HG03565 (cell line): ENCODE measurements at regions not wholly inside any gene's neighbourhood (a gene's known extent, or its start where the extent isn't known, plus 50 kb on each side); places are given as distances from the start of the nearest gene placed in this dataset.

Source experiments
- ATAC-seq: cut with Tn5 transposase; IDR thresholded peaks from one replicate; pipeline ENCODE4 v1.9.1; 2021; ENCODE audit warnings: mild to moderate bottlenecking, moderate library complexity; ENCODE audit not compliant: unreplicated experiment

DNA sequence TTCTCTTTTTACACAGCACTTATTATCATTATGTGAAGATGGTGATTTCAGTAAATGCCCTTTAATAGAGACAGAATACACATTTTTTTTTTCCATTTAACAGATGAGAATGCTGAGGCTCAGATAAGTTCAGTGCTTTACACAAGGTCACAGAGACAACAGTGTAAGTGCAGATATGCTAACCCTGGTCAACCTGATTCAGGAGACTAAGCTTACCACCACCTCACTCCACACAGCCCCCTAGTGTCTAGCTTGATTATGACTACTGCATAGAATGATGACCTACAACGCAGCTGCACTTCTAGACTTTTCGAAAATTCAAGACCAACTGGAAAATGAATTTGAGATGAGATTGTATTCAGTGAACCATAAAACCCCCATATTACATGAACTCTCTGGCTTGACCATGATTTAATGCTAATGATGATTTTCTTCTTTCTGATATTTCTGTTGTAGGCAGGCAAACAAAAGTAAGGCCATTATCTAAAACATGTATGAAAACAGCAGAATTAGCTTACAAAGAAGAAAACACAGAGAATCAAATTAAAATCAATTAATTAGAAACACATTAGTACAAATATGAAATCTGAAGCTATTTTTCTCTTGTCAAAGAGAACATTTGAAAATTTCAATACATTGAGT is 212.1 kb upstream of the PHACTR1 start:
- ATAC-seq, result peak; percentile 65

DNA sequence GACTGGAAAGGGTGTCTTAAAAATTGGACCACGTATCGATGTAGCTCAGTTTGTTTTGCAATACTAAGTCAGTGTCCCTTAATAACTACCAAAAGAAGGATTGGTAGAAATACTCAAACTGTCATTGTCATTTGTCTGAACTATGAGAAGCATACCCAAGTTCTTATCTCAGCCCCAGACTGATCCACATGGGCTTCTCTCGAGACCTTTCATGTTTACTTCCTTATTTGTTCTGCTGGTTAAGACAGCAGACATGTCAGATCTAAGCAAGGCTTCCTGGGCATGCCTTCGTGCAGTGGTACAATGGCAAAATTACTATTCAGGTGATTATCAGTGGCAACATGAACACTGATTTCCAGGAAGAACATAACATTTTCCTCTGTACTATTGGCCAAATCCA is 211.1 kb upstream of the PHACTR1 start:
- no peak for ATAC-seq

DNA sequence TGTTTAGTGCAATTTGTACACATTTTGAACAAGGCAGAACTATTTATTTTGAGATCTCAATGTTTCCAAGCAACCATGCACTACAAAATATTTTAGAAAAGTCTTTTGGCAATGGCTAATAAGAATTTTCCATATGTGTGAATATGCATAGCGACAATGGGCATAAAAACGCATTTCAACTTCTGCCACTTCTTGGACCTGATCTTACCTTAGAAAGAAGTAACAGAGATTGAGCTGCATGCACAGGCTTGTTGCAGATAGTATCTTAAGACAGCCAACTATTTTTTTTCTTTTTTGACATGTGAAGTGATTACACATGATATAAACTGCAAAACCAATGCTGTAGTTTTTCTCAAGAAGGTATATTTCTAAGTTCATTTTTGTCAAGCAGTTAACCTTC is 210.4 kb upstream of the PHACTR1 start:
- ATAC-seq, result no peak

DNA sequence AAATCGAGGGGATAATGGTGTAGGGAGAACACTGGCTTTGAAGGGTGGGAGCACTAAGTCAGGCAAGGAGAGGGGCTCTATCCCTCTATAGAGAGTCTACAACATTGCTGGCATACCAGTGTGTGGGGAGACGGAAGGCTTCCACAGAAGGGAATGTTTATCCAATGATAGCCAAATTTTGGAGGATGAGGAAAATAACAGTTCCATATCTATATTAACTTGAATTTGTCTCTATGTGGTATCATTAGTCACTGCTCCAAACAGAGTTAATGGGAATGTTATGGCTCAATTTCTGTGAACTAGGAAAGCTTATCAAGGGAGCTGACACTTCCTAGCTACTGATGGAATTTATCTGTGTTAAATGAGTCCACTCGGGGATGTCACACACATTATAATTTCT is 208.9 kb upstream of the PHACTR1 start:
- ATAC-seq, result no peak

DNA sequence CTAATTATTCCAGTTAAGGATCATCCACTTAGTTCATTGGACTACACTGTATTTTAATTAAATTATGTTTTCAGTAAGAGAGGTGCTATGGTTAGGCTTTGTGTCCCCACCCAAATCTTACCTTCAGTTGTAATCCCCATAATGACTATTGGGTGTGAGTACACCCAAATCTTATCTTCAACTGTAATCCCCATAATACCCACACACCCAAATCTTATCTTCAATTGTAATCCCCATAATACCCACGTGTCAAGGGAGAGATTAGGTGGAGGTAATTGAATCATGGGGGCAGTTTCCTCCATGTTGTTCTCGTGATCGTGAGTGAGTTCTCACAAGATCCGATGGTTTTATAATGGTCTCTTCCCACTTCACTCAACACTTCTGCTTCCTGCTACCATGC is 208.0 kb upstream of the PHACTR1 start:
- ATAC-seq, result no peak

DNA sequence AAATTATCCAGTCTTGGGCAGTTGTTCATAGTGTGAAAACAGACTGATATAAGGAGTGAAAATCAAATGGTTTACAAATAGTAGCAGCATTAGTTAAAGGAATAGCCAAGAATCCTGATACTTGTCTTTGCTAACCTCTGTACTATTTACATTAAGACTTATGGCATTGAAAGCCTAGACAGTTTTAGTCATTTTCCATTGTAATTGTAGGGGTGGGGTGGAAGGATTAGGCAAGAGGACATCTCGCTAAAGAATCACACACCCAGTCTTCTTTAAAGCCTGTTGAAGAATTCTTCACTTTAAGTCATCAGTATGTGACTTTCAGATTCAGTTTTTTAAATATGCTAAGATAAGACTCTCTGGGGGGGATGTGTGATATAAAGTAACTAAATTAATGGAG is 207.5 kb upstream of the PHACTR1 start:
- ATAC-seq, result no peak

DNA sequence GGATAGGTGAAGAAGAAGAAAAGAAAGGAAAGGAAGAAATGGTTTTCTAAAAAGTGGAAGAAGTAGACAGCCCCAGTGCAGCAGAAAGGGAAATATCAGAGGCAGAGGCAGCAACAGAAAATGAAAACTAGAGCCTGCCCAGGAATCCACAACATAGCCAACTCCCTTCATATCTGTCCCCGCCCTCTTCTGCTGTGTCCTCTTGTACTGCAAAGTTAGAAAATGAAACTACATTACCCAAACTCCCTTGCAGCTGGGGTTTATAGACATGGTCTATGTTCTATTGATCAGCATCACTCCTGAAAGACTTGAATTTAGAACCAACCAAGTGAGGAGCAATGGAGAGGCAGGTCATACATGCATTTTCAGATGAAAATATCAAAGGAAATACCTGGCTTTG is 200.5 kb upstream of the PHACTR1 start:
- no peak for ATAC-seq

DNA sequence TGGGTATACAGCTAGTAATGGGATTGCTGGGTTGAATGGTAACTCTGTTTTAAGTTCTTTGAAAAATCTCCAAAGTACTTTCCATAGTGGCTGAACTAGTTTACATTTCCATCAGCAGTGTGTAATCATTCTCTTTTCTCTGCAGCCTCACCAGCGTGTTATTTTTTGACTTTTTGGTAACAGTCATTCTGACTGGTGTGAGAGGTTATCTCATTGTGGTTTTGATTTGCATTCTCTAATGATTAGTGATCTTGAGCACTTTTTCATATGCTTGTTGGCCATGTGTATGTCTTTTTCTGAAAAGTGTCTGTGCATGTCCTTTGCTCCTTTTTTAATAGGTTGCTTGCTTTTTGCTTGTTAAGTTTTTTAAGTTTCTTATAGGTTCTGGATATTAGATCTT is 194.2 kb upstream of the PHACTR1 start:
- ATAC-seq, result no peak

DNA sequence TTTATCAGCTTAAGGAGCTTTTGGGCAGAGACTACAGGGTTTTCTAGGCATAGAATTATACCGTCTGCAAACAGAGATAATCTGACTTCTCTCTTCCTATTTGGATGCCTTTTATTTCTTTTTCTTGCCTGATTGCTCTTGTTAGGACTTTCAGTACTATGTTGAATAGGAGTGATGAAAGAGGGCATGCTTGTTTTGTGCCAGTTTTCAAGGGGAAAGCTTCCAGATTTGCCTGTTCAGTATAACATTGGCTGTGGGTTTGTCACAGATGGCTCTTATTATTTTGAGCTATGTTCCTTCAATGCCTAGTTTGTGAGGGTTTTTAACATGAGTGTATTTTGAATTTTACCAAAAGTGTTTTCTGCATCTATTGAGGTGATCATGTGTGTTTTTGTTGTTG is 192.8 kb upstream of the PHACTR1 start:
- no peak for ATAC-seq

DNA sequence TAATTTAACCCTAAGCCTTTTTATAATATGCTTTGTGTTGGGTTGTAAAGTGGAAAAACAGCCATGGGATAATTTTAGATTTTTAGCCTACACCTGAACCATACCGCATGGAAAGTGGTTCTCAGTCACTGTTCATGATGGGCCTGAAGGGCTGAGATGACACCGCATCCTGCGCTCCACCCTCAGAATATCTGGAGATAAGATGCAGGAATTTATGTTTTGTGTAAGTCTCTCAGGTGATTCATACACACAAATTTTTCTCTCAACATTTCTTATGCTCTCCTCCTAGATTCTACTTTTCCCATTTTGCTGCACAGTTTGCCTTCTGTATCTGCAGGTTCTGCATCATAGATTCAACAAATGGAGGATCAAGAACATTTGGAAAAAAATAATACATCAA is 191.3 kb upstream of the PHACTR1 start:
- no peak for ATAC-seq

DNA sequence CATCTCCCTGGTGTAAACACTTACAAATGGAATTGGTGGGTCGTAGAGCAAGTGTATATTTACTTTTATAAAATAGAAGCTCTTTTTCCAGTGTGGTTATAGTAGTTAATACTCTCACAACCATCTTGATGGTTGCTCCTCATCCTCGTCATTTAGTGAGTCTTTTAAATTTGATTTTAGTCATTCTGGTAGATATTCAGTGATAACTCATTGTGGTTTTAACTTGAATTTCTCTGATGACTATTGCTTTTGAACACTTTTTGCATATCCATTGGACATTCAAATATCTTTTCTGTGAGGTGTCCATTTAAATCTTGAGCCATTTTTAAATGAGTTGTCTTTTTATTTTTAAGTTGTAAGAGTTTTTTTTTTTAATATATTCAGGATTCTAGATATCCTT is 189.2 kb upstream of the PHACTR1 start:
- ATAC-seq, result no peak

DNA sequence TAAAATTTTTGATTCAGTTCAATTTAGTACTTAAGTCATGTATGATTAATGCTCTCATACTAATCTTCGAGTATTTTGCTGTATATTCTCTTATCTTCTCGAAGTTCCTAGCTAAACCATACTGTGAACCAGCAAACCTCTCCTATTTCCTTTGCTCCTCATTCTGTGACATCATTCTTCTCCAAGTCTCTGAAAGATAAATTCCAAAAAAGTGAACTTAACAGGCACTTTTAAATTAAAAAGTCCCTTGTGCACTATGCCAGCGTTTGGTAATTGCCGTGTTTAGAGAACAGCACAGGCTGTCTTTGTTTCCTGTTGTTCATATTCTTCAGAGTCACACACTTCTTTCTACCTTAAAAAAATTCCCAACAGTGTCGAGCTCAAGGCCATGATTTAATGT is 188.4 kb upstream of the PHACTR1 start:
- ATAC-seq, result no peak

DNA sequence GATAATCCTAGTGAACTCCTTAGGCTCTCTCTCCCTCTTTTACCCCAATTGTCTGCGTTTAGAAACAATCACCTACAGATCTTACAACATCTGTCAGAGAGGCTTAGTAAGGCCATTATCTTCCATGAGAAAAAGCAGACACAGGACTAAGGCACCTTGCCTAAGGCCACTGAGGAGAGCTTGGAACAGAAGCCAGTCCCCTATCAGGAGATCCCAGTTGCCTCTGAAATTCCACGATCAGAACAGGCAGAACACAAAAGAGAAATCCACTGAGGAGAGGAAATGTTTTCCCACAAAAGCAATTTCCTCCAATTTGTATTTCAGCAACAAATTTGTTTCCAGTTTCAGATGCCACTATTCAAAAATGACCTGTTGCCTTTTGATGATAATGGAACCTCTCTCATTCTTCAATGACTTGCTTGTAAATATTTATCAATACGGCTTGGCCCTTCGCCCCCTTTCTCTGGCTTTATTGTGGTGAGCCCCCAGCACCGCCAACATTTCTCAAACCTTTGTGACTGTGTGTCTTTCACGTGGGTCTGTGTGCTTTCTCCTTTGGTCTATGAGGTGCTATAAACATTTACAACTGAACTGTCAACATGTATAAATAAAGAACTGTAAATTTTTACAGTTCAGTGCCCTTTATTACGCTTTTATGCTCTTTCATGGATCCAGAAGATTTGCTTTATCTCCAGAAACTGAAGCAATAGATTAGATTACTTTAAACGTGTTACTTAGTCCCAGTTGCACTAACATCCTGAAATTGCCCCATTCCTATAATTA is 187.8 kb upstream of the PHACTR1 start:
- no peak for ATAC-seq

DNA sequence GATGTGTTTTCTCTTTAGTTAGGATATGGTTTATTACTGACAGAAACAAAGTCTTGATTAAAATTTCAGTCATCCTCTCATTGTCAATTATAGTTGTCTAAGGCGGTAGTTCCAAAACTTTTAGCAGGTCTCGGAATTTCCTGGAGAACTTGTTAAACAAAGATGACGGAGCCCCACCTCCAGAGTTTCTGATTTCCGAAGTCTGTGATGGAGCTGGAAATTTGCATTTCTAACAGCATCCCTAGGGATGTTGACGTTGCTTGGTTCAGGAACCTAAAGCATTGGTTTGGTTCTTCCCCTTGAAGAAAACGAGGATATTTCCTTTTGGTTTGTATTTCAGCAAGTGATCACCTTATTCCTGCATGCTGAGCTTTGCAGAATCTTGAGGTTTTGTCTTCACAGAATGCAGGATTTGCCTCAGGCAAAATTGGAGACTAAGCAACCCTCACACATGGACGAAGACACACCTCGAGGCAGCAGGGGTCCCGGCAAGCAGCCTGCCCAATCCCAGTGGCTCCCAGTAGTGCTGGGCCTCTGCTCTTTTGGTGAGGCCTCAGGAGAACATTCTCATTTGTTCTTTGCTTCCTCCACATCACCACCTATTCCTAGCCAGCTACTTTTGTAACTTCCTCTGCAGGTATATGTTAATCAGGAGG is 187.1 kb upstream of the PHACTR1 start:
- ATAC-seq, result no peak

DNA sequence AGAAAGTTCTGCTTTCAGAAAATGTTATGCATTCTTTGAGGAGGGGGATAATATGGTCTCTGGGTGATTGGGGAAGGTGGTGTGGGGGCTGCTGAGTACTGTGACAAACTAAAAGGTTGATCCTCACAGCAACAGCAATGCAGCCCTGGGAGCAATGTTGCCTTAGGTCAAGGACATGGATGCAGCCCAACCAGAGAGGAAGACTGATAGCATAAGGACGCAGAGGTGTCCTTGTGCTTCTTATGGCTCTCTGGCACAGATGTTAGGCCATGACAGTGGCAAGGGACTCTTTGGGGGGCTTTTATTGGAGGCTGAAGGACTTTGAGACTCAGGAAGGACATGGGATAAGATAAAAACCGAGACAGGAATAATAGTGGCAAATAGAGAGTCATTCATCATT is 186.2 kb upstream of the PHACTR1 start:
- no peak for ATAC-seq

DNA sequence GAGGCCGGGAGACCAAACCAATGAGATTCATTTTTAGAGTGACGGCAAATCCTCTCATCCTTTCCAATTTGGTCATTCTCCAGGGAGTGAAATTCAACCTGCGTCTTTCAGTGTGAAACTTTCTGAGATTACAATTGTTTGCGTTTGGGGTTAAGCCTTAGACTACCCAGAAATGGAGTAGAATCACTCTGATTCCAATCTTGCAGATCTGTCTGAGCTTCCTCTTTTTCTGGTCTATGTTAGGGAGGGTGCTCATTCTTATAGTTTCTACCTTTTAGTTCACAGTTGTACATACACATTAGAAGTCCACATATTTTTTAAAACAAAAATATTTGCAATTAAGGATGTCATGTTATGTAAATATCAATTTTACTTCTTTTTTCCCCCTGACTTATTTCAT is 183.0 kb upstream of the PHACTR1 start:
- ATAC-seq, result no peak

DNA sequence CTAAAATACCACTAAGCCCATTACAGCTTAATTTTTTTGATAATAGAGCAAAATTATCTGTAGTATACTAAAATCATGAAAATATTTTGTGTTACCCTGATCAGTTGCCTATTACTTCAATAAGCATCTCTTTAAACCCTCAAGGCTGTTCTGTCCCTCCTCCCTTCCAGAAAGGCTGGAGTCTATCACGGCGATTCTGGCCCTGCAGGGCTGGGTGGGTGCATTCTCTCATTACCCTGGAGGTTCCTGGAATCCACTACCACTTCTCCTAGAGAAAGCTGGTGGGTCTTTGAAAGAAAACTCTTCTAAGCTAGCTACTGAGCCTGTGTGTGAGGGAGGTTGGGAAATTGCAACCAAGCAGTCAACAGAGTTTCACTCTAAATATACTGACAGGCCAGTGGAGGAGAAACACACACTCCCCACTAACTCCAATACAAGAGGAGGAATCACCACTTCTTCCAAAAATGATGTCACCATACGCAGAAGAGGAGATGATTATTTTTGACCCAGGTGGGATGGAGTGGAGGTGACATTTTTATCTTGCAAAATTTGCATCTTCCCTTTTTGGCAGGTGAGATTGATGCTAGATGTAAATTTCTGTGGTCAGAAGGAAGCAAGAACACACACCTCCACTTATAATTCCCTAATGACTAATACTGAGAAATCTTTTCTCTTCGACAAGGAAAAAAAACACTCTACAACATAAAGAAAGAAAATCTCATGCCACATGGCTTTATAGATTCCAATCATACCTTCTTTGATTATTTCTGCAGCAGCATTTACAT is 182.3 kb upstream of the PHACTR1 start:
- no peak for ATAC-seq

DNA sequence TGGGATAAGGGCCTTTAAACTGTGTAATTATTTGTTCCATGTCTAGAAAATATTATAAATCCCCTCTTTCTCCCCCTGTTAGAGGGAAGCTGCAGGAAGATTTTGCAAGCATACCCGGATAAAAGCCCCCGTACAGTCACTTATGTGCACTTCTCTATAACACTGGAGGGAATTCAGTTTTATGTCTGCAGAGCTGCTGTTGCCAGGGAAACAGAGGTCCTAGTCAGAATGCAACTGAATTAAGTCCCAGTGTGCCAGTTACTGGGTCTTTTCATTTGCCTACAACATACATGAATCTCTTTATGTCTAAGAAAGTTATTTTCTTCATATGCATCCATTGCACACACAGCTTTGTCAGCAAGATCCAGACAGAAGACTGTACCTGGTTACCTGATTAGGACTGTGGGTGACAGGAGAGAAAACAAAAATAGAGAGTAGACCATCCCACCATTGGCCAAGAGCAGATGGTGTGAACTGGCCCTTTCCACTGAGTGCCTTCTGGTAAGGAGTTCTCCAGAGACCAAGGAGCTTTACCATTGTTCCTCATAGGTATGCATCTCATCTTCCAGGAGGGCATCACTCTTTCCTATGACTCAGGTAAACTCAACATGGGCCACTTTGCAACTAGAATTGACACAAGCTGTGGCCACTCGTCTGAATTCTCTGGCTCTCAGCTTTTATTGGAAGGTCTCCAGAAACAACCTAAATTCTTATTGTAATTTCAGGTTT is 180.8 kb upstream of the PHACTR1 start:
- no peak for ATAC-seq

DNA sequence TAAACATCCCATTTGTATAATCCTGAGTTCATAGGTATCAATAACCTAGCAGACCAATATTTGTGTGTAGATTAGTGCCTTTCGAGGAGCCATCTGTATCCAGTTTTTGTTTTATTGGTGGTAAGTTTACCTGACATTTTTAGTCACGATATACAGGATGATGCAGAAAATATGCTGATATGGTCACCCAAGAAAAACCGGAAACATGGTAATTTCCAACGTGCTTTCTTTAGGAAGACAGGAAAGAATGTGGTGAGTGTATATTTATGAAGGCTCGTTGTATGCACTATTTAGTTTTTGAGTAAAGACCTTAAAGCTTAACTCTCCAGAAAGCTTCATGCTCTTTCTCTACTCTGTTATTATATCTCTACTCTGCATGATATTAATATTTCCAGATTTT is 180.2 kb upstream of the PHACTR1 start:
- ATAC-seq, result no peak

DNA sequence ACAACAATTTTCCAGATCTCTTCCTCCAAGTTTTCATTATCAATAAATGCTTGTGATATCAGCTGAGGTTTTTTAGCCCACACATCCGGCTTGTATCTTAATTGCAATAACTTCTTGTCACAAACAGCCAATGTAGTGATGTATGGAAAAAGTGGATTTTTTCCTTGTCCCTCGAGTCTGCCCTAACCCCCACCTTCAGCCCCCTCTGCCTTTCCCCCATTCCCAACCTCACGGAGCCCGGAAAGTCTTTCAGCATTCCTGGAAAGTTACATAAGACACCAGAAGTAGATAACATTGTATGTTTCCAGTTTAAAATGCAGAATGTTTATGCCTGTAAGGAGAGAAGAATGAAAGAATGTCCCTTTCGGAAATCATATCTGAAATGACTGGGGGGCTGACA is 179.2 kb upstream of the PHACTR1 start:
- no peak for ATAC-seq

DNA sequence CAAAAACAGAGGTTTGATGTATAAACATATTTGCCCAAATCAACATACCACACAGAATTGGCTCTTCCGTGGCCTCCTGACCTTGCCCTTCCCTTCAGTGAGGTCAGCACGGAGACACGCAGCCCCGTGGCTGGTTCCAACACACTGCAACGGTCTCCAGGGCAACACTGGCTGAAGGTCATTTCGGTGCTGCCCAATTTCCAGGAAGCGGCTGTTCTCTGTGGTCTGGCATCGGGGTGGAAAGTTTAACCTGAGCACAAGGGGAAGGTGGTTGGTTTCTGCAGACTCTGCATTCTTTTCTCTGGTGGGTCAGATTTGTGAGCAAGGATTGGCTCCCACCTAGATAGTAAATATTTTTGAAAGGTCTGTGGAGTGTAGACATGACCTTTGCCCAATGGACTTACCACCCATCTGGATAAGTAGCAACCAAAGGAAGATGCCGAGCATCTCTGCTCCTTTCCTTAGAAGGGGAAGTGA is 177.6 kb upstream of the PHACTR1 start:
- no peak for ATAC-seq
